Retinal pigment epithelial cell (primary cell): ENCODE measurements at regions not wholly inside any gene's neighbourhood (a gene's known extent, or its start where the extent isn't known, plus 50 kb on each side); places are given as distances from the start of the nearest gene placed in this dataset.

Experiments
- DNase-seq: peaks from one replicate; pipeline ENCODE4 v3.0.0-alpha.2; 2010; ENCODE audit warnings: low read depth
- H3K4me3 ChIP-seq: 2 replicates; pipeline ENCODE4 v1.5.1; 2011; ENCODE audit warnings: mild to moderate bottlenecking, low read length, control low read depth, moderate library complexity
- TF ChIP-seq, protein P1 (sequence below): conservative IDR thresholded peaks from 2 replicates; pipeline ENCODE4 v1.5.1; 2011; ENCODE audit warnings: low read depth, low read length, control low read depth, inconsistent platforms

- no peak overlapping the region for H3K4me3 ChIP-seq
- DNase-seq = no peak
- TF ChIP-seq, protein P1, sequence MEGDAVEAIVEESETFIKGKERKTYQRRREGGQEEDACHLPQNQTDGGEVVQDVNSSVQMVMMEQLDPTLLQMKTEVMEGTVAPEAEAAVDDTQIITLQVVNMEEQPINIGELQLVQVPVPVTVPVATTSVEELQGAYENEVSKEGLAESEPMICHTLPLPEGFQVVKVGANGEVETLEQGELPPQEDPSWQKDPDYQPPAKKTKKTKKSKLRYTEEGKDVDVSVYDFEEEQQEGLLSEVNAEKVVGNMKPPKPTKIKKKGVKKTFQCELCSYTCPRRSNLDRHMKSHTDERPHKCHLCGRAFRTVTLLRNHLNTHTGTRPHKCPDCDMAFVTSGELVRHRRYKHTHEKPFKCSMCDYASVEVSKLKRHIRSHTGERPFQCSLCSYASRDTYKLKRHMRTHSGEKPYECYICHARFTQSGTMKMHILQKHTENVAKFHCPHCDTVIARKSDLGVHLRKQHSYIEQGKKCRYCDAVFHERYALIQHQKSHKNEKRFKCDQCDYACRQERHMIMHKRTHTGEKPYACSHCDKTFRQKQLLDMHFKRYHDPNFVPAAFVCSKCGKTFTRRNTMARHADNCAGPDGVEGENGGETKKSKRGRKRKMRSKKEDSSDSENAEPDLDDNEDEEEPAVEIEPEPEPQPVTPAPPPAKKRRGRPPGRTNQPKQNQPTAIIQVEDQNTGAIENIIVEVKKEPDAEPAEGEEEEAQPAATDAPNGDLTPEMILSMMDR = no peak
These were observed 593.7 kb downstream of the KCNJ2 start for GRCh38 chr17:70763018-70763417.

GRCh38 chr17:70767102-70767701 is 597.9 kb downstream of the KCNJ2 start:
- TF ChIP-seq, protein P1 = peak; percentile 77
- H3K4me3 ChIP-seq = no peak overlapping the region
- DNase-seq = peak; percentile 13

DNA sequence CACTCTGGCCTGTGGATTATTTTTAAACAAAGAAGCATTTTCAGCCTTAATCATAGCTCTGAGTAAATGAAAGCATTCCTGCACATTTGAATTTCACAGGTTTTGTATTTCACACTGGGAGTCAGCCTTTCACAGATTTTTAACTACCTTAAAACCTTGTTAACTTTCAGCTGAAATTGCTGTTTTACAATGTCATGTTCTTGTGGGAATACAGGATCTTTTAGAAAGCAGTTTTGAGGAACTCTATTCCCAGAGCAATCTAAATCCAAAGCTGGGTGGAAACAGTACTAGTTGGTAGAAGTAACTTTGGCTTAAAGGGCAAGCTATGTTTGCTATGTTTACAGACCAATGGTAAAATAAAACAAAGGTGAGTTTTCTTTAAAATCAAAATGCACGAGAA is 600.6 kb downstream of the KCNJ2 start:
- H3K4me3 ChIP-seq = no peak overlapping the region
- no peak for DNase-seq
- TF ChIP-seq, protein P1 = no peak

DNA sequence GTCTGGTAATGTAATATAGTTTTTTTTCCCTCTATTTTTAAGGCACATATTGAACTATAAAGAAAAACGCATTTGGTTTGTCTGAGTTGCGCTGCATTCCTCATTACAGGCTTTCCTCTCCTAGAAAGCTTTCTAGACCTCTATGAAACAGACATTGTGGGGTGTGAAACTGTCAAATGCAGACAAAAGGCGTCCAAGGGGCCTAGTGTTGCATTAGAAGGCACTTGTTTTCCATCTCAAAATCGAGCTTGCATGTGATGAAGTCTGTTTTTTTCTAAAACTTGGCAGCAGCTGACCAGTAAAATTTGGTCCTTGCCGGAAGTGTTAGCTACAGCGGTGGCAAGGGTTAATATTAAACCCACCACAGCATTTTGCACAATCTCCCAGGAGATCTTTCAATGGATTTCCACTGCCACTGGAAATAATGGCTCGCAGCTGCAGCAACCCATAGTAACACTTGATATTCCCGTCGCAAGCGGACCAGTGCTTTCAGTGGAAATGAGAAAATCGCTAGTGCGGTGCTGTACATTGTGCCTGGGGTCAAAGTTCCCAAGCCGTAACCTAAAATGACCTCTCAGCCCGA is 602.6 kb downstream of the KCNJ2 start:
- H3K4me3 ChIP-seq = no peak overlapping the region

GRCh38 chr17:70772761-70773160 is 603.4 kb downstream of the KCNJ2 start:
- no peak overlapping the region for H3K4me3 ChIP-seq
- TF ChIP-seq, protein P1 = no peak
- DNase-seq = no peak

More for the DNA sequence above, 602.6 kb downstream of the KCNJ2 start:
- no peak for DNase-seq
- TF ChIP-seq, protein P1 = no peak

- TF ChIP-seq, protein P1 = no peak
- H3K4me3 ChIP-seq = no peak overlapping the region
- DNase-seq = no peak
These were observed 603.9 kb downstream of the KCNJ2 start for GRCh38 chr17:70773258-70773657.
